Tibial artery (tissue), 4 donors: ENCODE measurements at regions not wholly inside any gene's neighbourhood (a gene's known extent, or its start where the extent isn't known, plus 50 kb on each side); places are given as distances from the start of the nearest gene placed in this dataset.

Source experiments
- DNase-seq, 2 donors: peaks; one replicate each; pipeline ENCODE4 v3.0.0-alpha.2; 2019
- H3K27ac ChIP-seq, 2 donors: fragments of 200-600 bp; sonication (generic) in 1 of 2; 1 replicate in 1 of 2; 2 replicates in 1 of 2; pipeline ENCODE4 v1.5.1; 2018 to 2019; ENCODE audit warnings: mild to moderate bottlenecking in 1 of 2
- H3K27me3 ChIP-seq, 2 donors: fragments of 200-600 bp; sonication (generic) in 1 of 2; one replicate each; pipeline versions ENCODE4 v1.5.1 to v1.6.0; 2016 to 2019
- H3K36me3 ChIP-seq, 3 donors: fragments of 200-600 bp; sonication (generic) in 2 of 3; one replicate each; pipeline ENCODE4 v1.5.1; 2016 to 2019; ENCODE audit warnings: mild to moderate bottlenecking in 2 of 3
- H3K4me1 ChIP-seq, 4 donors: fragments of 200-600 bp; sonication (generic) in 2 of 4; 1 replicate in 3 of 4; 2 replicates in 1 of 4; pipeline ENCODE4 v1.5.1; 2016 to 2019
- H3K4me3 ChIP-seq, 2 donors: fragments of 200-600 bp; sonication (generic) in 1 of 2; 1 replicate in 1 of 2; 2 replicates in 1 of 2; pipeline ENCODE4 v1.5.1; 2018 to 2019; ENCODE audit warnings: mild to moderate bottlenecking in 2 of 2
- H3K9me3 ChIP-seq, 3 donors: fragments of 200-600 bp; sonication (generic) in 1 of 3; one replicate each; pipeline ENCODE4 v1.5.1; 2016 to 2019
- CTCF ChIP-seq, 2 experiments: fragments of 200-600 bp in 1 of 2; fragments of 450-650 bp in 1 of 2; IDR thresholded peaks; one replicate each; pipeline ENCODE4 v1.5.1; 2017 to 2019; ENCODE audit warnings: antibody characterized with exemption in 2 of 2, mild to moderate bottlenecking in 1 of 2, moderate library complexity in 1 of 2
- intact Hi-C: fragments of 100-400 bp; cut with DNase I; formaldehyde crosslinking; loops from one replicate; pipeline ENCODE4 v1.15.0; 2023; ENCODE audit warnings: low total_unique reads

- Histone ChIP-seq H3K36me3 (no peaks in the 10 kb centered on the region), H3K4me3 (no peak overlapping the region), H3K4me1 (no peaks in the 10 kb centered on the region), H3K9me3 (no peaks in the 10 kb centered on the region), H3K27me3 (no peaks in the 10 kb centered on the region), H3K27ac (no peak overlapping the region)
- no peak for DNase-seq
- no peak for TF ChIP-seq CTCF (IDR thresholded peaks at IDR 0.05)
- intact Hi-C loops, result no loop called here
Observed at GRCh38 chr2:163467251-163467630, 268.6 kb downstream of the FIGN start.

- H3K4me3 ChIP-seq, result no peak overlapping the region
- H3K9me3 ChIP-seq, result no peaks in the 10 kb centered on the region
- no peak overlapping the region for H3K27ac ChIP-seq
- TF ChIP-seq CTCF (IDR thresholded peaks at IDR 0.05), result no peak
- intact Hi-C loops, result no loop called here
- no peaks in the 10 kb centered on the region for H3K36me3 ChIP-seq
- no peaks in the 10 kb centered on the region for H3K4me1 ChIP-seq
- no peaks in the 10 kb centered on the region for H3K27me3 ChIP-seq
- no peak for DNase-seq
Observed at GRCh38 chr2:163466331-163467250, 269.2 kb downstream of the FIGN start.

- Histone ChIP-seq H3K27me3 (no peaks in the 10 kb centered on the region), H3K9me3 (no peaks in the 10 kb centered on the region), H3K27ac (no peak overlapping the region), H3K4me3 (no peak overlapping the region), H3K36me3 (no peaks in the 10 kb centered on the region), H3K4me1 (no peaks in the 10 kb centered on the region)
- DNase-seq, result no peak
- no peak for TF ChIP-seq CTCF (IDR thresholded peaks at IDR 0.05)
- intact Hi-C loops, result no loop called here
Observed at GRCh38 chr2:163465440-163465839, 270.4 kb downstream of the FIGN start.

DNA sequence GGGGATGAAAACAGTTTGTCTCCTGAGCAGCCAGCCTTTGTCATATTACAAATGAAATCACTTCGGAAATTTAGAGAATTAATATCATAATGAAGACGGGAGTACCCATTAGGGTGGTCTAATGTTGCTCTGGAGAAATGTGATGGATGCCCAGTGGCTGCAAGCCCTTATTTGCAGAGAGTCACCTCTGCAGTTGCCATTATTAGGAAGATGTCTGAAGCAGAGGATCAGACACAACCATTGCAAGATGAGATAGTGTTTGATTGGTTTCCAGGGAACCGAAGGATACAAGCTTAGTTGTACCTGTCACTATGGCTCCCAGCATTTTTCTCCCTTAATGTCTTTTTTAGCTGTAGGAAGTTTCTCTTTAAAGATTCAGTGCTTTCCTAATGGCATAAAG lies 272.4 kb downstream of the FIGN start:
- no peak for TF ChIP-seq CTCF (IDR thresholded peaks at IDR 0.05)
- H3K27ac ChIP-seq, result no peak overlapping the region
- intact Hi-C loops, result no loop called here

DNA sequence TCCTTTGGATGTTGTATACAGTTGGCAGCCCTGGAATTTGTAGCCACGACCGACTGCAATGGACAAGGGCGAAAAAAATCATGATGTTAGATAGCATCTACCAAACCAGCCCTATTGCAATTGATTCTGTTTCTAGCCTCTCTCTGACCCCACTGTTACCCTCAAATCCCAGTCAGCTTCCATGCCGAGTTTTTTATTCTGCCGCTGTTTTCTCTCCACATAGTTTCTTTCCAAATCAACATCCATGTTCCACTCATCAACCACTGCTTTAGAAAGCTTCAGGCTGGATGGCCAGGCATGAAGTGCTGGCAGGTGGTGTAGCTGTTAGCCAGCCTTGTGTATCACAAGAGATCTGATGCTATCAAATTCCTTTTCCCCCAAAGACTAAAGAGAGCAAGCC lies 272.8 kb downstream of the FIGN start:
- intact Hi-C loops, result no loop called here
- TF ChIP-seq CTCF (IDR thresholded peaks at IDR 0.05), result no peak
- no peak overlapping the region for H3K4me3 ChIP-seq
- H3K4me1 ChIP-seq, result no peaks in the 10 kb centered on the region
- DNase-seq, result no peak
- no peak overlapping the region for H3K27ac ChIP-seq
- no peaks in the 10 kb centered on the region for H3K9me3 ChIP-seq
- H3K36me3 ChIP-seq, result no peaks in the 10 kb centered on the region
- H3K27me3 ChIP-seq, result no peaks in the 10 kb centered on the region

More for the DNA sequence above, 272.4 kb downstream of the FIGN start:
- H3K4me3 ChIP-seq, result no peak overlapping the region
- no peaks in the 10 kb centered on the region for H3K4me1 ChIP-seq
- no peaks in the 10 kb centered on the region for H3K27me3 ChIP-seq
- no peaks in the 10 kb centered on the region for H3K36me3 ChIP-seq
- no peak for DNase-seq
- H3K9me3 ChIP-seq, result no peaks in the 10 kb centered on the region
